Thyroid gland (tissue), 4 donors: ENCODE measurements at regions not wholly inside any gene's neighbourhood (a gene's known extent, or its start where the extent isn't known, plus 50 kb on each side); places are given as distances from the start of the nearest gene placed in this dataset.

Experiments
- DNase-seq, 2 donors: peaks; one replicate each; pipeline ENCODE4 v3.0.0-alpha.2; 2019
- H3K27ac ChIP-seq, 3 donors: fragments of 200-600 bp; sonication (generic); 1 replicate in 2 of 3; 2 replicates in 1 of 3; pipeline ENCODE4 v1.5.1; 2016 to 2019; ENCODE audit warnings: mild to moderate bottlenecking in 1 of 3, moderate library complexity in 1 of 3
- H3K27me3 ChIP-seq: fragments of 200-600 bp; sonication (generic); one replicate; pipeline ENCODE4 v1.5.1; 2019
- H3K36me3 ChIP-seq, 2 donors: fragments of 200-600 bp; sonication (generic); one replicate each; pipeline ENCODE4 v1.5.1; 2016 to 2019
- H3K4me1 ChIP-seq, 2 donors: fragments of 200-600 bp; sonication (generic); one replicate each; pipeline ENCODE4 v1.5.1; 2017 to 2019
- H3K4me3 ChIP-seq, 3 donors: fragments of 200-600 bp; sonication (generic); replicated peaks in 1 of 3; 1 replicate in 2 of 3; 2 replicates in 1 of 3; pipeline ENCODE4 v1.5.1; 2016; ENCODE audit warnings: mild to moderate bottlenecking in 1 of 3
- H3K9me3 ChIP-seq: fragments of 200-600 bp; sonication (generic); one replicate; pipeline ENCODE4 v1.5.1; 2017
- POLR2A ChIP-seq, 2 donors: fragments of 450-650 bp; IDR thresholded peaks; one replicate each; pipeline ENCODE4 v1.6.1; 2017; ENCODE audit warnings: antibody characterized with exemption in 2 of 2, mild to moderate bottlenecking in 2 of 2, moderate library complexity in 1 of 2
- WGBS, 2 donors: methylation state at CpG; one replicate each; pipeline ENCODE4 v1.1.5; 2017; 5-methylcytosine and 5-hydroxymethylcytosine counted together
- intact Hi-C: fragments of 100-400 bp; cut with DNase I; formaldehyde crosslinking; loops from one replicate; pipeline ENCODE4 v1.15.1; 2023
- TF ChIP-seq, protein P1 (sequence below), 6 experiments: fragments of 200-600 bp in 3 of 6; fragments of 450-650 bp in 3 of 6; sonication (generic) in 3 of 6; IDR thresholded peaks; one replicate each; pipeline ENCODE4 v1.5.1; 2016 to 2019; ENCODE audit warnings: antibody characterized with exemption in 6 of 6, mild to moderate bottlenecking in 2 of 6, inconsistent platforms in 1 of 6, moderate library complexity in 1 of 6

DNA sequence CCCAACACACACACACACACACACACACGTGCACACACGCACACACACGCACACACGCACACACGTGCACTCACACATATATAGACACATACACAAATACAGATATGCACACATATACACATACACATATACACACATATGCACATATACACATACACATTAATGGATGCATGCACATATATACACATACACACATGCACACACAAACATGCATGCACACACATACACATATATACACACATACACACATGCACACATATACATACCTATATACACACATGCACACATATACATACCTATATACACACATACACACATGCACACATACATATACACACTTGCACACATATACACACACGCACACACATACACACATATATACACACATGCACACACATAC lies 312.4 kb upstream of the PFKP start:
- intact Hi-C loops = no loop called here
- Histone ChIP-seq H3K4me3 (no peak overlapping the region), H3K27me3 (no peaks in the 10 kb centered on the region), H3K36me3 (no peaks in the 10 kb centered on the region), H3K4me1 (no peaks in the 10 kb centered on the region), H3K27ac (no peak overlapping the region), H3K9me3 (no peaks in the 10 kb centered on the region)
- TF ChIP-seq, protein P1, sequence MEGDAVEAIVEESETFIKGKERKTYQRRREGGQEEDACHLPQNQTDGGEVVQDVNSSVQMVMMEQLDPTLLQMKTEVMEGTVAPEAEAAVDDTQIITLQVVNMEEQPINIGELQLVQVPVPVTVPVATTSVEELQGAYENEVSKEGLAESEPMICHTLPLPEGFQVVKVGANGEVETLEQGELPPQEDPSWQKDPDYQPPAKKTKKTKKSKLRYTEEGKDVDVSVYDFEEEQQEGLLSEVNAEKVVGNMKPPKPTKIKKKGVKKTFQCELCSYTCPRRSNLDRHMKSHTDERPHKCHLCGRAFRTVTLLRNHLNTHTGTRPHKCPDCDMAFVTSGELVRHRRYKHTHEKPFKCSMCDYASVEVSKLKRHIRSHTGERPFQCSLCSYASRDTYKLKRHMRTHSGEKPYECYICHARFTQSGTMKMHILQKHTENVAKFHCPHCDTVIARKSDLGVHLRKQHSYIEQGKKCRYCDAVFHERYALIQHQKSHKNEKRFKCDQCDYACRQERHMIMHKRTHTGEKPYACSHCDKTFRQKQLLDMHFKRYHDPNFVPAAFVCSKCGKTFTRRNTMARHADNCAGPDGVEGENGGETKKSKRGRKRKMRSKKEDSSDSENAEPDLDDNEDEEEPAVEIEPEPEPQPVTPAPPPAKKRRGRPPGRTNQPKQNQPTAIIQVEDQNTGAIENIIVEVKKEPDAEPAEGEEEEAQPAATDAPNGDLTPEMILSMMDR (IDR thresholded peaks at IDR 0.05) = no peak
- TF ChIP-seq POLR2A (IDR thresholded peaks at IDR 0.05) = no peak
- DNase-seq = no peak
- 56 to 70% methylated on average over 6 of the region's 6 CpGs for WGBS, 2 donors

DNA sequence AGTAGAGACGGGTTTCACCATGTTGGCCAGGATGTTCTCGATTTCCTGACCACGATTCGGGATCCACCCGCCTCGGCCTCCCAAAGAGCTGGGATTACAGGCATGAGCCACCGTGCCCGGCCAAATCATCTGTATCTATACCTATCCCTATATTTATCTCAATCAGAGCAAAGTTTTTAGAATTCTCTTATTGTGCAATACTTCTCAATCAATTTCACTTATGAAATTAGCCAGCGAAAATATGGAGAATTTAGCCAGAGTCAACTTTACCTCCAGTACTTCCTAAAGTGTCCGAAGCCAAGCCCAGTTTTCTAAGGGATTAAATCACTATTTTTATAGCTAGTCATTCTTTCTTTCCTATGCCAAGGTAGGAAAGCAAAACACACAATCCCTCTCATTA lies 319.1 kb upstream of the PFKP start:
- Histone ChIP-seq H3K4me1 (no peaks in the 10 kb centered on the region), H3K36me3 (no peaks in the 10 kb centered on the region), H3K9me3 (no peaks in the 10 kb centered on the region), H3K27me3 (no peaks in the 10 kb centered on the region), H3K27ac (no peak overlapping the region), H3K4me3 (no peak overlapping the region)
- TF ChIP-seq, protein P1 (IDR thresholded peaks at IDR 0.05) = no peak
- TF ChIP-seq POLR2A (IDR thresholded peaks at IDR 0.05) = no peak
- DNase-seq = no peak
- intact Hi-C loops = no loop called here
- 93 to 96% methylated on average over 10 of the region's 10 CpGs for WGBS, 2 donors

- TF ChIP-seq, protein P1 (IDR thresholded peaks at IDR 0.05) = no peak
- no peak for TF ChIP-seq POLR2A (IDR thresholded peaks at IDR 0.05)
- intact Hi-C loops = no loop called here
- DNase-seq = no peak
- 92 to 96% methylated on average over 8 of the region's 8 CpGs for WGBS, 2 donors
- H3K27ac ChIP-seq = no peak overlapping the region
- H3K9me3 ChIP-seq = no peaks in the 10 kb centered on the region
- no peaks in the 10 kb centered on the region for H3K36me3 ChIP-seq
- no peak overlapping the region for H3K4me3 ChIP-seq
- no peaks in the 10 kb centered on the region for H3K4me1 ChIP-seq
- no peaks in the 10 kb centered on the region for H3K27me3 ChIP-seq
Measured at GRCh38 chr10:2746638-2747037, 320.7 kb upstream of the PFKP start.

DNA sequence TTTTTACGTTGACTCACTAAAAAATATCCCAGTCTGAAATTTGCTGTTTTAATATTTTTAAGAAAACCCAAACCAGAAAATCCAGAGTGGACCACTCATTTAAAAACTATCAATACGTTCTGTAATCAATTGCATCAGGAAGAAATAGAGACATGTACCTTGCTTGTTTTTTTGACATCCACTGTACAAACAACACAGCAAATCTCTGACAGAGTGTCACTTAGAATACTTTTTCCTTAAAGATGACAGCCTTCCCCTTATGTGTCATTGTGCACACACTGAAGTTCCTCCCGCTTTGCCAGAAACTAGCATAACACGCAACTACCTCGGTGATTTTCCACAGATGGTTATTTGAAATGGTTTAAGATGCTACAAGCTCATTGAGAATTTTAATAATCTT lies 321.7 kb upstream of the PFKP start:
- intact Hi-C loops = no loop called here
- Histone ChIP-seq H3K27me3 (no peaks in the 10 kb centered on the region), H3K4me3 (no peak overlapping the region), H3K36me3 (no peaks in the 10 kb centered on the region), H3K4me1 (no peaks in the 10 kb centered on the region), H3K27ac (no peak overlapping the region), H3K9me3 (no peaks in the 10 kb centered on the region)
- TF ChIP-seq, protein P1 (IDR thresholded peaks at IDR 0.05) = no peak
- TF ChIP-seq POLR2A (IDR thresholded peaks at IDR 0.05) = no peak
- no peak for DNase-seq
- 86 to 92% methylated on average over 5 of the region's 5 CpGs for WGBS, 2 donors

GRCh38 chr10:2744547-2745200 lies 322.7 kb upstream of the PFKP start:
- Histone ChIP-seq H3K9me3 (no peaks in the 10 kb centered on the region), H3K27me3 (no peaks in the 10 kb centered on the region), H3K27ac (no peak overlapping the region), H3K4me3 (no peak overlapping the region), H3K4me1 (no peaks in the 10 kb centered on the region), H3K36me3 (no peaks in the 10 kb centered on the region)
- WGBS, 2 donors = 73 to 83% methylated on average over 6 of the region's 6 CpGs
- TF ChIP-seq, protein P1 (IDR thresholded peaks at IDR 0.05) = no peak
- no peak for TF ChIP-seq POLR2A (IDR thresholded peaks at IDR 0.05)
- no peak for DNase-seq
- intact Hi-C loops = no loop called here
